Keratinocyte (primary cell): ENCODE measurements at regions not wholly inside any gene's neighbourhood (a gene's known extent, or its start where the extent isn't known, plus 50 kb on each side); places are given as distances from the start of the nearest gene placed in this dataset.

ENCODE experiments used
- DNase-seq: peaks from one replicate; pipeline ENCODE4 v3.0.0-alpha.2; 2011; ENCODE audit warnings: low read depth, missing footprints, low spot score
- FAIRE-seq: peaks from 2 replicates; lab custom pipeline; 2011; peaks lifted over from hg19 to GRCh38; lab: Jason Lieb, UNC
- H2AFZ ChIP-seq: 2 replicates; pipeline ENCODE4 v1.6.0; 2012; ENCODE audit warnings: low read length, control low read depth, inconsistent platforms; ENCODE audit not compliant: control insufficient read depth
- H3K27ac ChIP-seq: 2 replicates; pipeline ENCODE4 v1.5.1; 2011; ENCODE audit warnings: low read length; ENCODE audit not compliant: control insufficient read depth, insufficient read depth
- H3K27me3 ChIP-seq: 3 replicates; pipeline ENCODE4 v1.6.0; 2011; ENCODE audit warnings: low read length; ENCODE audit not compliant: control insufficient read depth, insufficient read depth; ENCODE audit errors: extremely low read depth
- H3K36me3 ChIP-seq, 2 experiments: 2 replicates in 1 of 2; 3 replicates in 1 of 2; pipeline ENCODE4 v1.5.1; 2011; ENCODE audit warnings: low read length in 2 of 2, mild to moderate bottlenecking in 1 of 2; ENCODE audit not compliant: control insufficient read depth in 2 of 2, insufficient read depth in 2 of 2; ENCODE audit errors: extremely low read depth in 1 of 2
- H3K4me1 ChIP-seq: 3 replicates; pipeline ENCODE4 v1.5.1; 2011; ENCODE audit warnings: low read length; ENCODE audit not compliant: control insufficient read depth, insufficient read depth; ENCODE audit errors: extremely low read depth
- H3K4me2 ChIP-seq: 3 replicates; pipeline ENCODE4 v1.6.0; 2011; ENCODE audit warnings: low read depth, low read length; ENCODE audit not compliant: control insufficient read depth, insufficient read depth; ENCODE audit errors: extremely low read depth
- H3K4me3 ChIP-seq, 3 experiments: fragments of 200-600 bp in 1 of 3; sonication (generic) in 1 of 3; 2 replicates in 2 of 3; 3 replicates in 1 of 3; pipeline ENCODE4 v1.5.1; 2011 to 2016; ENCODE audit warnings: low read length in 3 of 3, mild to moderate bottlenecking in 3 of 3, control low read depth in 2 of 3, inconsistent platforms in 1 of 3, low read depth in 1 of 3, mixed read lengths in 1 of 3, mixed run types in 1 of 3, moderate library complexity in 1 of 3; ENCODE audit not compliant: control insufficient read depth in 2 of 3, insufficient read depth in 2 of 3; ENCODE audit errors: extremely low read depth in 1 of 3
- H3K79me2 ChIP-seq: 2 replicates; pipeline ENCODE4 v1.6.0; 2012; ENCODE audit warnings: low read length; ENCODE audit not compliant: control insufficient read depth, insufficient read depth
- H3K9ac ChIP-seq: 3 replicates; pipeline ENCODE4 v1.6.0; 2011; ENCODE audit warnings: low read length; ENCODE audit not compliant: control insufficient read depth, insufficient read depth; ENCODE audit errors: extremely low read depth
- H3K9me1 ChIP-seq: 3 replicates; pipeline ENCODE4 v1.6.0; 2011; ENCODE audit warnings: low read length; ENCODE audit not compliant: control insufficient read depth, insufficient read depth; ENCODE audit errors: extremely low read depth
- H3K9me3 ChIP-seq: 2 replicates; pipeline ENCODE4 v1.5.1; 2012; ENCODE audit warnings: low read depth, low read length; ENCODE audit not compliant: control insufficient read depth
- H4K20me1 ChIP-seq: 3 replicates; pipeline ENCODE4 v1.6.0; 2011; ENCODE audit warnings: low read length; ENCODE audit not compliant: control insufficient read depth, insufficient read depth; ENCODE audit errors: extremely low read depth
- EZH2 ChIP-seq: IDR thresholded peaks from one replicate; pipeline ENCODE4 v1.6.1; 2012; ENCODE audit warnings: inconsistent platforms, mild to moderate bottlenecking, low read length, moderate library complexity
- dilution Hi-C: fragments of 300-500 bp; cut with MboI; formaldehyde crosslinking; loops from one replicate; pipeline ENCODE4 v1.7.0; 2020; ENCODE audit warnings: low sequenced_read_pairs; ENCODE audit not compliant: extremely low pct_ligation_motif_present
- TF ChIP-seq, protein P1 (sequence below), 3 experiments: IDR thresholded peaks in 1 of 3; conservative IDR thresholded peaks in 1 of 3; optimal IDR thresholded peaks in 1 of 3; 2 replicates in 2 of 3; 3 replicates in 1 of 3; pipeline versions ENCODE3 to v1.5.1; 2011; ENCODE audit warnings: low read length in 3 of 3, mild to moderate bottlenecking in 3 of 3, moderate library complexity in 2 of 3, control low read depth in 1 of 3, inconsistent platforms in 1 of 3; ENCODE audit not compliant: insufficient read depth in 2 of 3; ENCODE audit errors: extremely low read depth in 1 of 3

DNA sequence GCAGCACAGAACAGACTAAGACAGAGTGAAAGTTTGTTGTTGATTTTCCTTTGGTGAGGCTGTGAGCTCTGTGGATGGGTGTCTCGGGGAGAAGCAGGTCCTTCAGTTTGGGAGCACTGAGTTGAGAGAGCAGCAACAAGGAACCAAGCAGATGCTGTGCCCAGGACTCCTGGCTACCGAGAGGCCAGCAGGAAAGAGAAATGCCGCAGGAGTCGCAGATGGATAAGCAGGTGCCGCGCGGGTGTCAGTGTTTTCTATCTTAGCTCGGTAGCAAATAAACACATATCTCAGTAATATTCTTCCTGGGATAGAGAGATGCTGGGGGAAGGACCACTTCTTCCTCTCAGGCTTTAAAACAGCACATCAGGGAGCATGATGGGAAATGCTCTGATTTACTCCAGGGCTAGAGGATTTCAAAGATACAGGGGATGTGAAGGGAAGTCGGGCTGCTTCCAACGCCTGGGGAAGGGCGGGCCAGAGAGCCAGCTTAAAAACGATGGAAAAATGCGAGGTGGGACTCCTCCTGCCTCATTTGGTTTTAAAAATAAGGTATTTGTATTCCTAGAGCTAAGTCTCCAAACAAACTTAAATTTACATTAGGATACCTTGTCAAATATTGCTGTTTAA is 470.7 kb upstream of the B3GAT1 start:
- Histone ChIP-seq H3K4me3 (no peak overlapping the region), H3K36me3 (no peaks in the 10 kb centered on the region), H3K4me2 (no peak overlapping the region), H3K27me3 (no peaks in the 10 kb centered on the region), H3K9me1 (no peaks in the 10 kb centered on the region), H3K9me3 (no peaks in the 10 kb centered on the region), H3K27ac (no peak overlapping the region), H2AFZ (no peak overlapping the region), H3K79me2 (no peaks in the 10 kb centered on the region), H3K9ac (no peak overlapping the region), H3K4me1 (no peaks in the 10 kb centered on the region), H4K20me1 (no peaks in the 10 kb centered on the region)
- DNase-seq (no peak), FAIRE-seq (no peak)
- dilution Hi-C loops: no loop called here
- TF ChIP-seq, protein P1, sequence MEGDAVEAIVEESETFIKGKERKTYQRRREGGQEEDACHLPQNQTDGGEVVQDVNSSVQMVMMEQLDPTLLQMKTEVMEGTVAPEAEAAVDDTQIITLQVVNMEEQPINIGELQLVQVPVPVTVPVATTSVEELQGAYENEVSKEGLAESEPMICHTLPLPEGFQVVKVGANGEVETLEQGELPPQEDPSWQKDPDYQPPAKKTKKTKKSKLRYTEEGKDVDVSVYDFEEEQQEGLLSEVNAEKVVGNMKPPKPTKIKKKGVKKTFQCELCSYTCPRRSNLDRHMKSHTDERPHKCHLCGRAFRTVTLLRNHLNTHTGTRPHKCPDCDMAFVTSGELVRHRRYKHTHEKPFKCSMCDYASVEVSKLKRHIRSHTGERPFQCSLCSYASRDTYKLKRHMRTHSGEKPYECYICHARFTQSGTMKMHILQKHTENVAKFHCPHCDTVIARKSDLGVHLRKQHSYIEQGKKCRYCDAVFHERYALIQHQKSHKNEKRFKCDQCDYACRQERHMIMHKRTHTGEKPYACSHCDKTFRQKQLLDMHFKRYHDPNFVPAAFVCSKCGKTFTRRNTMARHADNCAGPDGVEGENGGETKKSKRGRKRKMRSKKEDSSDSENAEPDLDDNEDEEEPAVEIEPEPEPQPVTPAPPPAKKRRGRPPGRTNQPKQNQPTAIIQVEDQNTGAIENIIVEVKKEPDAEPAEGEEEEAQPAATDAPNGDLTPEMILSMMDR (optimal IDR thresholded peaks at IDR 0.05 in 1 of 3, IDR thresholded peaks at IDR 0.05 in 1 of 3, conservative IDR thresholded peaks at IDR 0.05 in 1 of 3; ENCODE audit: extremely low read depth in 1 of 3, insufficient read depth in 2 of 3, low read length in 3 of 3): no peak
- TF ChIP-seq EZH2: no peak

DNA sequence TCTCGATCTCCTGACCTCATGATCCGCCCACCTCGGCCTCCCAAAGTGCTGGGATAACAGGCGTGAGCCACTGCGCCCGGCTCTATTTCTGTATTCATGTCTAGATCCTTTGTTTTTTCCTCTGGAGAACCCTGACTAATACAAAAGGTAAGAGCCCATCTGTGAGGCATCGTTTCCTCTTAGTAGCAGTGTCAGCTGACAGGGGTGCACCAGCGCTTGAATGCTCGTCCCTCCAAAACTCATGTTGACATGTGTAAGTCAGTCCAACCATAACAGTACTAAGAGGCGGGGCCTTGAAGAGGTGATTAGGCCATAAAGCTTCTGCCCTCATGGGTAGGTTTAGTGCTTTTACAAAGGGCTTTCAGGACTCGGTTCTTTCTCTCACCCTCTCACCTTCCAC is 470.1 kb upstream of the B3GAT1 start:
- Histone ChIP-seq H3K4me2 (no peak overlapping the region), H3K27me3 (no peaks in the 10 kb centered on the region), H3K9me1 (no peaks in the 10 kb centered on the region), H3K27ac (no peak overlapping the region), H3K9ac (no peak overlapping the region), H3K9me3 (no peaks in the 10 kb centered on the region), H3K4me1 (no peaks in the 10 kb centered on the region), H3K79me2 (no peaks in the 10 kb centered on the region), H4K20me1 (no peaks in the 10 kb centered on the region), H2AFZ (no peak overlapping the region), H3K4me3 (no peak overlapping the region), H3K36me3 (no peaks in the 10 kb centered on the region)
- TF ChIP-seq, protein P1 (optimal IDR thresholded peaks at IDR 0.05 in 1 of 3, IDR thresholded peaks at IDR 0.05 in 1 of 3, conservative IDR thresholded peaks at IDR 0.05 in 1 of 3; ENCODE audit: extremely low read depth in 1 of 3, insufficient read depth in 2 of 3, low read length in 3 of 3): no peak
- TF ChIP-seq EZH2: no peak
- DNase-seq (no peak), FAIRE-seq (no peak)
- dilution Hi-C loops: no loop called here
